ENCODE measurements at regions not wholly inside any gene's neighbourhood (a gene's known extent, or its start where the extent isn't known, plus 50 kb on each side); places are given as distances from the start of the nearest gene placed in this dataset.
A peak's percentile ranks its signal among the peaks of the same experiment; 100 is the strongest.
"Not testable (repeated sequence)": the region's sequence is repeated elsewhere in the genome, so short reads cannot be mapped to it uniquely, and the experiment has no call there.

DNA sequence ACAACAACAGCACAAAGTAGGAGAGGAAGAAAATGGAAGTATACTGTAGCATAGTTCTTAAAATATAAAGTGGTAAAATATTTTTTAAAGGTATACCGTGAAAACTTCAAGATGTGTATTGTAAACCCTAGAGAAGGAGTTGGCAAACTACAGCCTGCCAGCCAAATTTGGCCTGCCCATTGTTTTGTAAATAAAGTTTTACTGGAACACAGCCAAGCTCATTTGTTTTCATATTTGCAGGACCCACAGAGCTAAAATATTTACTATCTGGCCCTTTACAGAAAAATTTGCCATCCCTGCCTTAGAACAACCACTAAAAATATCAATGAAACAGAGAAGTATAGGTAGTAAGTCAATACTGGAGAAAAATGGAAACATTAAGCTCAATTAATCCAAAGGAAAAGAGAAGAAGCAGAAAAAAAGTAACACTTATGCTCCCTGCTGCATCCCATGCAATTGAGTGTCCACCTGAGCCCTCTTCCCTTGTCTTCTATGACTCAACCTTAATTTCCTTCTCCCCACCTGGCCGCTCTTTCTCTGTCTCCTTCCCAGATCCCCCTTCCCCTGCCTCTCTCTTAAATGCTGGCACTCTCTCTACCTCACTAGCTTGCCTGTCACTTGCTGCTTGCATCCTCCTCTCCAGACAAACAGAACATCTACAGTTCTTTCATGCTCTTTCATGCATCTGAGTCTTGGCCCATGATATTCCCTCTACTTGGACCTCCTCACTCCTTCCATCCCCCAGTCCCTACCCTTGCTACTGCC, 50.6 kb upstream of the FER start:
- no peaks in the 10 kb centered on the region for H3K9me3 Mint-ChIP-seq

DNA sequence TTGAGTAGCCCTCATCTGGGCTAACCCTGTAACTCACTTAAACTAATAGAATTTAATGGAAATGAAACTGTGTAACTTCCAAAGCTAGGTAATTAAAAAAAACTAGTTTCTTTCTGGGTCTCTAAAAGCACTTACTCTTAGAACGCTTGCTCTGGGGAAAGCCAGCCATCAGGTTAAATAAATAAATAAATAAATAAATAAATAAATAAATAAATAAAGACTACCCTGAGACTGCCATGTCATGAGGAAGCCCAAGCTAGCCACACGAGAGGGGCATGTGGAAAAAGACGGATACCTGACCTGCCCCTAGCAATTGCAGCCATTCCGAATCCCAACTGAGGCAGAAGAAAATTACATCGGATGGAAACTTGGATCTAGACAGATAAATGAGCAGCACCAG, 51.3 kb upstream of the FER start:
- Mint-ChIP-seq H3K9me3 (no peaks in the 10 kb centered on the region), H3K27me3 (no peaks in the 10 kb centered on the region), H3K4me3 (no peak overlapping the region), H3K4me1 (peaks cover 7% of the 10 kb centered on the region), H3K27ac (no peak overlapping the region), H3K36me3 (no peaks in the 10 kb centered on the region)
- DNase-seq (ENCODE audit: low spot score in 2 of 2) (no peak), ATAC-seq (ENCODE audit: low read depth) (no peak)

More for the DNA sequence above, 50.6 kb upstream of the FER start:
- H3K27me3 Mint-ChIP-seq: no peaks in the 10 kb centered on the region
- ATAC-seq (ENCODE audit: low read depth) (no peak), DNase-seq (ENCODE audit: low spot score in 2 of 2) (no peak)
- H3K4me1 Mint-ChIP-seq: peaks cover 10% of the 10 kb centered on the region
- H3K27ac Mint-ChIP-seq: no peak overlapping the region
- no peaks in the 10 kb centered on the region for H3K36me3 Mint-ChIP-seq
- no peak overlapping the region for H3K4me3 Mint-ChIP-seq

DNA sequence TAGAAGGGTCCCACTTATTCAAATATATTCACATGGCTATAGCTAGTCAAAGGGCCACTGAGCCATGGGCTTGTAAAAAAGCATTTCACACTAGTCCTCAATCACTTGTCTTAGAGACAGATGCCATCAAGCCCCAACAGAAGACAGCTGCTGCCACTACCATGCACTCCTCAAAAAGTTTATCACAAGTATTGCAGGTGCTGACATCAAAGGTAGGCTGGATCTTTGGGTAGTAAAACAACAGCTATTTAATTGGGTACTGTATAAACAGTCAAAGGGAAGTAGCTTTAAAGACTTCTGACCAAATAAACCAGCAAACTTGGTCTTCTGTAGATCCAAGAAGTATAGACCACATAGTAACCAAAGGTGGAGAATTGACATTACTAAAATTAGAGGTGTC, 59.2 kb upstream of the FER start:
- no peak for DNase-seq (ENCODE audit: low spot score in 2 of 2)
- Mint-ChIP-seq H3K4me3 (no peak overlapping the region), H3K4me1 (peaks cover 3% of the 10 kb centered on the region), H3K9me3 (no peaks in the 10 kb centered on the region), H3K27ac (no peak overlapping the region), H3K27me3 (no peaks in the 10 kb centered on the region), H3K36me3 (no peaks in the 10 kb centered on the region)
- ATAC-seq (ENCODE audit: low read depth): no peak

DNA sequence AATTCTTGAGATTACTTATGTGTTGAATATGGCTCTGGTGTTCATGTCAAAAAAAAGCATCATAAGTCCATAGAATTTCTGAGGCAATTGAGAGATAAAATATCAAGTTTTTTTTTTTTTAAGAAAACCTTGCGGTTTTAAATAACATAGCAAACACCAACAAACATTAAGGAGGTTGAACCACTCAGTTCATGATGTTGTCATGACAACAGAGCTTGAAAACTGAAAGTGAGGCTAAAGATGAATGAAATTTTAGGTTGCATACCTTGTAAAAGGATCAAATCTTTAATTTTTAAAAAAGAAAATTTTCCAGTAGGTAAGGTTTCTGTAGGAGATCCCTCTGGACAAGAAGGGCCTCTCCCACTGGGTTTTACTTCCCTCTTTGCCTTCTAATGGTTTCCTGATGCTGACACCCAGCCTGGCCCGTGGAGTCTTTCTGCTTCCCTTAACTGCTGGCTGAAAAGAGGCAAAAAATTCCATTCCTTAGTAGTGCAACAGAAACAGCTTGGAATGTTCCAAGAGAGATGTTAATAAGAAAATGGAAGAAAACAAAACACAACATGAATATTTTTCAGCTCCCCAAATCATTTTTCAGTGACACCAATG, 60.0 kb upstream of the FER start:
- Mint-ChIP-seq H3K4me3 (no peak overlapping the region), H3K27ac (peak overlapping the region; percentile 58), H3K4me1 (peaks cover 3% of the 10 kb centered on the region), H3K36me3 (peaks cover 2% of the 10 kb centered on the region), H3K9me3 (no peaks in the 10 kb centered on the region), H3K27me3 (no peaks in the 10 kb centered on the region)
- ATAC-seq (ENCODE audit: low read depth) (peak; percentile 42), DNase-seq (ENCODE audit: low spot score in 2 of 2) (no peak)

DNA sequence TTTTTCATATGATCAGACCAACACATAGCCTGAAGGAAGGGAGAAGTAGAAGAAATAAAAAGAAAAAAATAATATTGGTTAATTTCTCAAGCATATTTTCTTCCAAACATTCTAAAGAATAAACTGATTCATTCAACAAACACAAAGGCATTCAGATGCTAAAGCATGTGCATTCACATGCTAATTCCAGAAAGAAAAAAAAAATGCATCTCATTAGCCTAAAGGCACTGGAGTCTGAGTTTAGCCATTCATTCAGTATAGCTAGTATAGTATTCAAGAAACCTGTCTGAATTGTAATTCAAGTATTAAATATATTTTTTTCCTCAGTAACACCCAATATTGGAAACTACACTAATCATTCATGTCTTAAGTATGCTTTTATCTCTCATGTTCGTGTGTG, 61.0 kb upstream of the FER start:
- DNase-seq (ENCODE audit: low spot score in 2 of 2) (no peak), ATAC-seq (ENCODE audit: low read depth) (no peak)
- Mint-ChIP-seq H3K4me3 (no peak overlapping the region), H3K9me3 (no peaks in the 10 kb centered on the region), H3K4me1 (peaks cover 3% of the 10 kb centered on the region), H3K36me3 (peaks cover 2% of the 10 kb centered on the region), H3K27ac (no peak overlapping the region), H3K27me3 (no peaks in the 10 kb centered on the region)

DNA sequence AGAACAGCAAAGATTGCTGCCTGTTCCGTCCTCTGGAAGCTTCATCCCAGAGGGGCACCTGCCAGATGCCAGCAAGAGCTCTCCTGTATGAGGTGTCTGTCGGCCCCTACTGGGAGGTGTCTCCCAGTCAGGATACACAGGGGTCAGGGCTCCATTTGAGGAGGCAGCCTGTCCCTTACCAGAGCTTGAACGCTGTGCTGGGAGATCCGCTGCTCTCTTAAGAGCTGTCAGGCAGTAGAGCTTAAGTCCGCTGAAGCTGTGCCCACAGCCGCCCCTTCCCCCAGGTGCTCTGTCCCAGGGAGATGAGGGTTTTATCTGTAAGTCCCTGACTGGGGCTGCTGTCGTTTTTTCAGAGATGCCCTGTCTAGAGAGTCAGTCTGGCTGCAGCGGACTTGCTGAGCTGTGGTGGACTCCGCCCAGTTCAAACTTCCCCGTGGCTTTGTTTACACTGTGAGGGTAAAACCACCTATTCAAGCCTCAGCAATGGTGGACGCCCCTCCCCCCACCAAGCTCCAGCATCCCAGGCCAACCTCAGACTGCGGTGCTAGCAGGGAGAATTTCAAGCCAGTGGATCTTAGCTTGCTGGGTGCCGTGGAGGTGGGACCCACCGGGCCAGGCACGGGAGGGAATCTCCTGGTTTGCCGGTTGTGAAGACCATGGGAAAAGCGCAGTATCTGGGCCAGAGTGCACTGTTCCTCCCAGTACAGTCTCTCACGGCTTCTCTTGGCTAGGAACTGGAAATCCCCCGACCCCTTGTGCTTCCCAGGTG, 62.1 kb upstream of the FER start:
- H3K27me3 Mint-ChIP-seq, H3K4me1 Mint-ChIP-seq, H3K27ac Mint-ChIP-seq, H3K9me3 Mint-ChIP-seq, H3K4me3 Mint-ChIP-seq, H3K36me3 Mint-ChIP-seq: not testable (repeated sequence)
- peak; percentile 66 for ATAC-seq (ENCODE audit: low read depth)
- peak in 1 of 2 donors; percentile 14 for DNase-seq (ENCODE audit: low spot score in 2 of 2)

DNA sequence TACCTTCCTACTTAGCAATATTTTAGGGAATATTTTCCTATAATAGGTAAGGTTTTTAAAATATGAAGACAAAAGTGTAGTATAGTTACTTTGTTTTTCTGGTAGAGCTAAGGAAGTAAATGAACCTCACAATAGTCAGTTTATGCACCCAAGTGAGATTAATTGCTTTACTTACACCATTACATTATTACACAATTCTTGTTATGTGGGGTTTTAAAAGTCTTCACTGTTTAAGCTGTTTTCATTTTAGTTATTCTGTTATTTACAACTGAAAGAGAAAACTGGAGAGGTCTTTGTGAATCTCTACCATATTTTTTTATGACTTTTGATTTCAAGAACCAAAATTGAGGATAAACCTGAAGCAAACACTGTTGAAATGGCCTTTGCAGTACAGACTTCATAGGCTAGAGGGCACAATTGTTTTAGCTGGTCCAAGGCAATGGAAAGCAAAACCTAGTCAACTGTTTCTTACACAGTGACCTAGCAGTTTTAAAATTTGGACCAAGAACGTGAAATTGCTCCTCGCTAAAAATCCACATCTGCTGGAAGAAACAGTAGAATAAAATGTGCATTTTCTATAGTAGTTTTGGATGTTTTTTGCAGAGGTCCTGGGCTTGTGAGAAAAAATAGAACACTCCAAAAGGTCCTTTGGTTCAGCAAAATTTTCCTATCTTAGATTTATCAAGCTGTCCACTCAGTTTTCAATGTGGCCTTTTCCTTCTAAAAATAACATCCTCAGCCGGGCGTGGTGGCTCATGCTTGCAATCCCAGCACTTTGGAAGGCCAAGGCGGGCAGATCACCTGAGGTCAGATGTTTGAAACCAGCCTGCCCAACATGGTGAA, 66.4 kb upstream of the FER start:
- Mint-ChIP-seq H3K4me3 (no peak overlapping the region), H3K36me3 (peaks cover 2% of the 10 kb centered on the region)
- peak; percentile 43 to 56 for DNase-seq (ENCODE audit: low spot score in 2 of 2)

DNA sequence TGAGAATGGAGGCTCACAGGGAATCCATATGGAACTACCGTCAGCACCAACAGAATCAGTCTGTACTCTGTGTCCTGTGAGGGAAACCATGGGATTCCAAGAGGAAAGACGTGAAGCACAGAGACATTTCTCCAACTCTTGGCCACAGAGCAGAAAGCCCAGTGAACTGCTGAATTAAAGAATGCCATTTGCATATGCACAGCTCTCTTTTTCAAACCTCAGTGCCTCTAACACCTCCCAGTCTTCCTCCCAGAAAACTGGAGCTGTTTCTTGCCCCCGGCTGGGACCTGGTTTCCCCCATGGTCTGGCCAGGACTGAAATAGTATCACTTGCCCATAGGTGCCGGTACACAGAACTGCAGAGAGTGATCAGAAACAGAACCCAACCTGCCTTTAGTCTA, 69.6 kb upstream of the FER start:
- ATAC-seq (ENCODE audit: low read depth) (no peak), DNase-seq (ENCODE audit: low spot score in 2 of 2) (no peak)
- Mint-ChIP-seq H3K36me3 (peaks cover under 1% of the 10 kb centered on the region), H3K9me3 (no peaks in the 10 kb centered on the region), H3K4me1 (peaks cover 6% of the 10 kb centered on the region), H3K27ac (no peak overlapping the region), H3K27me3 (peaks cover 7% of the 10 kb centered on the region), H3K4me3 (no peak overlapping the region)

More for the DNA sequence above, 66.4 kb upstream of the FER start:
- H3K4me1 Mint-ChIP-seq: peaks cover 8% of the 10 kb centered on the region
- no peaks in the 10 kb centered on the region for H3K9me3 Mint-ChIP-seq
- no peak overlapping the region for H3K27ac Mint-ChIP-seq
- peak; percentile 89 for ATAC-seq (ENCODE audit: low read depth)
- H3K27me3 Mint-ChIP-seq: peaks cover 2% of the 10 kb centered on the region

DNA sequence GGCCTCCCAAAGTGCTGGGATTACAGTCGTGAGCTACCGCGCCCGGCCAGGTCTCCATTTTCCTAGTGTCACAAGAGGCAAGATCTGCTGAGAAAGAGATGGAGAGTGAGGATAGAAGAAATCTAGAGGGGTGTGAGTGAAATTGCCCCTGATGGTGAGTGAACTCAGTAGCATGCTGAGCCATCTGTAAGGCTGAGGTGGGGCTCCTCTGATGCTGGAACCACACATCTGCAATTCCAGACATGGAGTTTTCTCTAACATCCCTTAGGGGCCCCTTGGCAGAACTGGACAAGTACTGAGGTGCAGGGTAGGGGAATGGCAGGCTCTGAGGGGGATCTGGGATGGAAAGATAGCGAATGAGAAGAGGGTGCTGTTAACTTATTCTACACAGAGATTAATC, 72.0 kb upstream of the FER start:
- H3K4me3 Mint-ChIP-seq: no peak overlapping the region
- H3K36me3 Mint-ChIP-seq: no peaks in the 10 kb centered on the region
- H3K4me1 Mint-ChIP-seq: peaks cover 6% of the 10 kb centered on the region
- no peak overlapping the region for H3K27ac Mint-ChIP-seq
- DNase-seq (ENCODE audit: low spot score in 2 of 2) (no peak), ATAC-seq (ENCODE audit: low read depth) (no peak)
- no peaks in the 10 kb centered on the region for H3K9me3 Mint-ChIP-seq
- H3K27me3 Mint-ChIP-seq: peaks cover 10% of the 10 kb centered on the region

DNA sequence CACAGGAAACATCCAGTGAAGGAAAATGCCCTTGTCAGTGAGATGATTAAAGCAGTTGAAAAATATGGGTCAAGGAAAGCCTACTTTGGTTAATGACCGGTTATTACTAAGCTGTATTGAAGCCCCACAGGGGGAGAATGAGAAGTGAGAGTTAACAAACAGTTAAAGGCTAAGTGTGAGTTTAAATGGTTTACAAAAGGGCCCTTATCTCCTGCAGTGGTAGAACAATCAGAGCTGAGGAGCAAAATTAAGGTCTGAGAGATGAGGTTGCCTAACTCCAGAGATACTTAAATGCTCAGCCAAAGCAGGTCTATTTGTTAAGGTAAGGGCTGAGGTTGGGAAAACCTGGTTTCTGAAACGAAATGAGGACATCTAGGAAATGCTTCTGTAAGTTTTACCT, 75.1 kb upstream of the FER start:
- no peak for DNase-seq (ENCODE audit: low spot score in 2 of 2)
- H3K9me3 Mint-ChIP-seq: no peaks in the 10 kb centered on the region
- no peak overlapping the region for H3K27ac Mint-ChIP-seq
- H3K4me3 Mint-ChIP-seq: no peak overlapping the region
- no peak for ATAC-seq (ENCODE audit: low read depth)
- peaks cover 13% of the 10 kb centered on the region for H3K27me3 Mint-ChIP-seq
- H3K4me1 Mint-ChIP-seq: no peaks in the 10 kb centered on the region
- no peaks in the 10 kb centered on the region for H3K36me3 Mint-ChIP-seq

DNA sequence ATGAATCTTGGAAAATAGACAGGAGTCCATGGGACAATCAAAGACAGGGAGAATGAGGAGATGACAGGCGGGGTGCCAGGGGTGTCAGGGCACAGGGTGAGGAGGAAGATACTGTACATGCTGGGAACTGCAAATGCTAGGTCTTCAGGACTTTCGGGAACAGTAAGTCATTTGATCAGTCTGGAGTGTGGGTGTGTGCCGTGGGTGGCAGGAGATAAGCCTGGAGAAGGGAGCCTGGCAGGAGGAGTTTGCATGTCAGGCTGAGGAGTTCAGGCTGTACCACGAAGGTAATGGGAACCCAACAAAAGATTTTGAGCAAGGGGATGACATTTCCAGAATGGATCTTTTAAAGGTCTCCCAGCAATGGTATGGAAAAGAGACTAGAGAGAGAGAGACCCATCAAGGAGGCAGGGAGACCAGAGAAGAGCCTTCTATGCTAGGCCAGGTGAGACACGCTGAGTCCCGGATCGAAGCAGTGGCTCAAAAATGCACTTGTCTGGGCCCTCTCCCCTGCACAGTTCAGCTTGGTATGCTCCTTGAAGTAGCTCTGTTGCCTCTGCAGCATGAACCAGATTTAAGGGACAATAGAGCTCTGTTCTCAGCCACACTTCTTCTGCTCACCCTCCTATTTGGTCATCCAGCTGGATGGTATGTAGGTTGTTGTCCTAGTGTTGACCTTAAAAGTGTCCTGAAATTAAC, 77.0 kb upstream of the FER start:
- no peaks in the 10 kb centered on the region for H3K4me1 Mint-ChIP-seq
- H3K27me3 Mint-ChIP-seq: peaks cover 13% of the 10 kb centered on the region
- no peaks in the 10 kb centered on the region for H3K36me3 Mint-ChIP-seq
- ATAC-seq (ENCODE audit: low read depth): no peak
- H3K9me3 Mint-ChIP-seq: no peaks in the 10 kb centered on the region
- H3K27ac Mint-ChIP-seq: no peak overlapping the region
- DNase-seq (ENCODE audit: low spot score in 2 of 2): no peak
- H3K4me3 Mint-ChIP-seq: no peak overlapping the region

DNA sequence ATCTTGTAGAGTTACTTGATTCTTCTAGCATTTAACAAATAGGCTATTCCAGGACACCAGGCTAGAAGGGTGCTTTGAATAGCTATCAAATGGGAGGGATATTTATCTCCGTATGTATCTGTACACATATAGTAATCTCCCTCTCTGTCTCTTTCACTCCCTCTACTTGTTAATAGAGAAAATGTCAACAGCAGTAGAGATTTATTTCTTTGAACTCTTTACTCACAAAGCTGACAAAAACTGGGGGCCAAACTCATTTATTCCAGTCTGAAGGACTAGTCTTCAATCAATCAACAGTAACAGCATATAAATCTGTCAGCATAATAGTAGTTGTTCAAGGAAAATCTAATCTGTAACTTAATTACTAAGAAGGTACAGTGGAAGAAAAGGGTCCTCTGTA, 78.2 kb upstream of the FER start:
- Mint-ChIP-seq H3K4me1 (no peaks in the 10 kb centered on the region), H3K36me3 (no peaks in the 10 kb centered on the region), H3K27me3 (peaks cover 8% of the 10 kb centered on the region), H3K9me3 (no peaks in the 10 kb centered on the region), H3K4me3 (no peak overlapping the region), H3K27ac (no peak overlapping the region)
- no peak for ATAC-seq (ENCODE audit: low read depth)
- no peak for DNase-seq (ENCODE audit: low spot score in 2 of 2)

DNA sequence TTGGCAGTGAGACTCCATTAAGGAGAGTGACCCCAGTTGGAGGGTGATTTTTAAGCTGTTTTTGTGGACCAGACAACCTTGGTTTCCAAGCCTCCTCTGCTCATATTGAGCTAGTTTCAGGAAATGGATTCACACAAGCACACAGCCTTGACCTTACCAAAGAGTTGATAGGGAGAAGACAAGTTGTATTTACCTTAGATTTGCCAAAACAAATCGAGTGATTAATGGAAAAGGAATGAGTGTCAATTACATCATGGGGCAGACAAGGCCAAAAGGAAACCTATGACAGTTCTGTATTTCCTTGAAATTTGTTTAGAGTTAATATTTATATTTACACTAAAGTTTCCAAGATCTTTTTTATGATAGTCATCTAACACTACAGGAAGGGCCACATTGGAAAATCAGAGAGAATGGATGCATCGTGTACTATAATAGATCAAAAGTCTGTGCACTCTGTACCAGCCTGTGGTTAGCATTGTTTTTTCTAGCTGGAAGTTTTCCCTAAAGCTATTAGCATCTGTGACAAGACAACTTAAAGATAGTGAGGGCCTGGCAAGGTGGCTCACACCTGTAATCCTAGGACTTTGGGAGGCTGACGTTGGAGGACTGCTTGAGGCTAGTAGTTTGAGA, 86.0 kb upstream of the FER start:
- H3K27me3 Mint-ChIP-seq: peaks cover 8% of the 10 kb centered on the region
- no peak overlapping the region for H3K27ac Mint-ChIP-seq
- H3K36me3 Mint-ChIP-seq: no peaks in the 10 kb centered on the region
- no peaks in the 10 kb centered on the region for H3K4me1 Mint-ChIP-seq
- DNase-seq (ENCODE audit: low spot score in 2 of 2) (no peak), ATAC-seq (ENCODE audit: low read depth) (no peak)
- H3K4me3 Mint-ChIP-seq: no peak overlapping the region
- no peaks in the 10 kb centered on the region for H3K9me3 Mint-ChIP-seq
